HG02981 (cell line): ENCODE measurements at regions not wholly inside any gene's neighbourhood (a gene's known extent, or its start where the extent isn't known, plus 50 kb on each side); places are given as distances from the start of the nearest gene placed in this dataset.

ENCODE experiments used
- ATAC-seq: cut with Tn5 transposase; IDR thresholded peaks from one replicate; pipeline ENCODE4 v1.9.1; 2021; ENCODE audit warnings: mild to moderate bottlenecking, moderate library complexity; ENCODE audit not compliant: unreplicated experiment

DNA sequence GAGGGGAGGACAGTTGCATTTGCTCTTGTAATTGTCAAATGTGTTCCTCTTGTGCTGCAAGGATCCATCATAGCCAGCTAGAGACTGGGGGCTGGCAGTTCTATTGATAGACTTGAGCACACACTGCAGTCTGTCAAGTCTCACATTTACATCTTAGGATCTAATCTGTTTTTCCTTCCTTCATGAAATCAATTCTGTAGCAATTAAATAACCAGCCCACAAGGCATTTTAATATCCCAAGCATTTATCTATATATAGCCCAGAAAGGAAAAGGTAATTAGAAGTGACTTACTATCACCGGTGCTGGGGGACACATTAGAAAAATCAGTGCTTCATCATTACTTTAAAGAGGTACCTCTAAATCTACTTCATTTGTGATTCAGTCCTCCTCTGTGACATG is 143.0 kb upstream of the STXBP5 start:
- no peak for ATAC-seq

DNA sequence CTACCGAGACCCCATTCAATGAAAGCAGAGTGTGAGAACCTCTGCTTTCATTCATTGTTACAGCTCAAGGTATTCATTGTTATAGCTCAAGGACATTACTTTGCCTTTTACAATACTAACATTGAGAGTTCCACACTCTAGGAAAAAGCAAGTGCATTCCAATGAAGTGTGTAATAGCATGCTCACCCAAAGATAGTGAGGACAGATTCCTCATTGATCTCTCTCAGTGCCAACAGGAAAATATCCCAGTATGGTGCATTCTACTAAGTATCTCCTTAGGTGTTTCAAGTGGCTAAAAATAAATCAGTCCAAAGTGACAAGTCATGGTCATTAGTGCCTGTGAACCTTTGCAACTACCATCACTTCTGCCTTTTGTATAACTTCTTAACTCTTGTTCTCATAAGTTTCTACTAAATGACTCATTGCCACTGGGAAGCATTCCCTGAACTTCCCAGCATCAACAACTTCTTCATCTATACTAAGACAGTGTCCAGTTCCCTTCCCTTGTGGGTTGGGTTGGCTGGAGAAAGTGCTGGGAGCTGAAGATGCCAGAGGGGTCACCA is 140.7 kb upstream of the STXBP5 start:
- ATAC-seq, result no peak

DNA sequence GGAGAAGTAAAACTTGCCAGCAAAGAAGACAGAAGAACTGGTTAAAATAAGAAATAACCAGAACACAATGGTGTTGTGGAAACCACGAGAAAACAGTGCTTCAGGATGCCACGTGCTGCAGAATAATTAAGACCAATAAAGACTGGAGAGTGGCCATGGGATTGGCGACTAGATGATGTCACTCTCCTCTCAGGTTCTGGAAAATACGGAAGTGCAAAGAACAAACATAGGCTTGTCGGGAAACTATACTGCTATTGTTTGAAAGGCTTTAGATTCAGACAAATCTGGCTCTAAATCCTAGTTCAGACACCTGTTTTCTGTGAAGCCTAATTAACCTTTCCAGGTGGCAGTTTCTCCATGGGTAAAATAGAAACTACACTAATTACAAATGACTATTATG is 138.4 kb upstream of the STXBP5 start:
- no peak for ATAC-seq

DNA sequence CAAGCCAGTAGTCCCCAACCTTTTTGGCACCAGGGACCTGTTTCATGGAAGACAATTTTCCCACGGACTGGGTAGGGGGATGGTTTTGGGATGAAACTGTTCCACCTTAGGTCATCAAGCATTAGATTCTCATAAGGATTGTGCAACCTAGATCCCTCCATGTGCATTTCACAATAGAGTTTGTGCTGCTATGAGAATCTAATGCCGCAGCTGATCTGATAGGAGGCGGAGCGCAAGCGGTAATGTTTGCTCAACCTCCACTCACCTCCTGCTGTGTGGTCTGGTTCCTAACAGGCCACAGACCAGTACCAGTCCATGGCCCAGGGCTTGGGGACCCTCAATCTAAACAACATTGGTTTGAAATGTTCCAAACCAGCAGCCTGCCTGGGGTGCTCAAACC is 137.0 kb upstream of the STXBP5 start:
- no peak for ATAC-seq

DNA sequence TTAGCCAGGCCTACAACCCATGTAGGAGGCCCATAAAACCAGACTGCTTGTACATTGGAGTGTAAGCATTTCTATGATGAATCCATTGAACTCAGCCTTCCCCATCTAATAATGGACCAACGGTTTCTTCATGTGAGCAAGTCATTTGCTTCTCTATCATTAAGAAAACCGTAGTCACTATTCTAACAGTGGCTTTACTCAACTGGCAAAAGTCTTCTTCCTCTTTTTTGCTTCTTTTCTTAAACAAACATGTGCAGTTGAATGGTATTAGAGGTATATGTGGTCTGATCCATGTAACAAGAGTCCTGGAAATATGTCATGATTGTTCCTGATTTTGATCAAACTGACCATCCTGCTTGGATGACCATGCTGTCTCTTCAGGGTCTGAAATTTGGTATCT is 132.4 kb upstream of the STXBP5 start:
- ATAC-seq, result no peak

DNA sequence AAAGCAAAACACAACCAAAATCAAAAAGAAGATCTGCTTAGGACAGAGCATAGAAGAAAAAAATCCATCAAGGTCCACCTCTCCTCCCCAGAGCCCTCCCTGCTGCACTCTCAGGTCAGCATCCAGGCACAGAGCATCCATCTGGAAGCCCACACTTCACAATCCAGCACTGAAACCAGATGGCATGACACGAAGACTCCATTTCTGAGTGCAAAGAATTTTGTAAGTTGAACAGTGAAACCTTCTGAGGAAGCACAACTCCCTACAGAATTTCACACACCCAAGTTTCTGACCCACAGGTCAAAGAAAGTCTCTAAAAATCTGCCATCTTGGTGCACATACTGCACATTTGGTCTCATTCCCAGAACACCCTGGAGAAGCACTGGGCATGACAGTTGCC is 128.8 kb upstream of the STXBP5 start:
- ATAC-seq, result no peak

DNA sequence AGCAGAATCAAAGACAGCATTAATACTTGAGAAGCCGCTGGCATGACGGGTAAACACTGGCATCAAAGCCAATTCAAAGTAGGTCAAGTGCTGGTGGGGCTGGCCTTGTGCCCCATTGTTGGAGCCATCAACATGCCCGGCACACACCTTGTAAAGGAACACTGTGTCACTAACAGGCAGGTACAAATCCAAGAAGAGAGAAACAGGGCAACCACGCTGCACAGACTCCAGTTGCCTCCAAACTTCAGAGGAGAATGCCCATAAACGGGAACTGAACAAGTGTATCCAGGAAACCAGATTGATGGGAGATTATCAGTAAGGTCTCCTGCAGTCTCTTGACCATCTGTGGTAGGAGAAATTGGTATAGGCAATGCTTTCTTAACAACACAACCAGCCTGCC is 127.0 kb upstream of the STXBP5 start:
- no peak for ATAC-seq

DNA sequence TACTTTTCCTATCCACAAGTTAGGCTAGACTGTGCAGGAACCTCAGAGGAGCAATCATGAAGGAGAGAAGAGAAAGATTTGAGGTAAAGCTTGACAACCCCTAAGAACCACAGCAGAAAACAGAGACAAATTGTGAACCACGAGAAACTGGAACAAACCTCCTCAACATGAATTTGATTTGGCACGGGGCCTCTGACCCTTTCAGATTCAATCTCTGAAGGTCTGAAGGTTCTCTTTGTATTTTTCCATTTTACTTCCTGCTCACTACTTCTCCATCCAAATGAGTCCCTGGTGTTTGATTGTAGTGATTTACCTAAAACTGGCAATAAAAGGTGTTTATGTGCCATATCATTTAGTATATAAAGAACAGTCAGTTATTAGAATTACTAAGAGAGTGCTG is 126.1 kb upstream of the STXBP5 start:
- no peak for ATAC-seq

DNA sequence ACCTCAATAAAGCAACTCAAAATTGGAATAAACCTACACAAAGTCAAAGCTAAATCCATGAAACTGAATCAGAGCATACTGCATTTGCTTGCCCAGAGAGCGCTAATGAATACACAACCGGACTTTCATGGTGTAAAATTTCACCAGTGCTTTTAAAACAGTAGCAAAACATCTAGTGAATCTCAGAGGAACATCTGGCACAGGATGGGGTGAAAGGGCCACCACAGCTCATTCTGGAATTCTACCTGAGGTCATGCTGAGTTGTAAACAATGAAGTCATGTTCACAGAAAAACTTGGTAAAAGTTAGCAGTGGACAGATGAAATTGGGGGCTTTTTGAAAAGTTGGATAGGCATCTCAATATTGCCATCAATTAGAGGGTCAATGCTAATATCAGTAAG is 125.6 kb upstream of the STXBP5 start:
- no peak for ATAC-seq

DNA sequence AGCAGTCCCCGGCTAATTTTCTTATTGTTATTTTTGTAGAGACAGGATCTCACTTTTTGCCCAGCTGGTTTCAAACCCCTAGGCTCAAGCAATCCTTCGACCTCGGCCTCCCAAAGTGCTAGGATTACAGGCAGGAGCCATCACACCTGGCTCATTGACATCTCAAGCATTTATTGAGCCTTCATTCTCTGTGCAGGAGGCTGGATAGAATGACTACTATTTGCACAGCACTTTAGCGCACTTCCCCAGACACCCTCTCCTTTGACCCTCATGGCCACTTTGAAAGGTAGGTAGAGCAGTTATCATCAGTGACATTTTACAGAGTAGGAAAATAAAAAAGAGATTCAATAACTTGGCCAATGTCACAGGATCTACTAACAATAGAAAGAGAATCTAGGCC is 124.0 kb upstream of the STXBP5 start:
- no peak for ATAC-seq

DNA sequence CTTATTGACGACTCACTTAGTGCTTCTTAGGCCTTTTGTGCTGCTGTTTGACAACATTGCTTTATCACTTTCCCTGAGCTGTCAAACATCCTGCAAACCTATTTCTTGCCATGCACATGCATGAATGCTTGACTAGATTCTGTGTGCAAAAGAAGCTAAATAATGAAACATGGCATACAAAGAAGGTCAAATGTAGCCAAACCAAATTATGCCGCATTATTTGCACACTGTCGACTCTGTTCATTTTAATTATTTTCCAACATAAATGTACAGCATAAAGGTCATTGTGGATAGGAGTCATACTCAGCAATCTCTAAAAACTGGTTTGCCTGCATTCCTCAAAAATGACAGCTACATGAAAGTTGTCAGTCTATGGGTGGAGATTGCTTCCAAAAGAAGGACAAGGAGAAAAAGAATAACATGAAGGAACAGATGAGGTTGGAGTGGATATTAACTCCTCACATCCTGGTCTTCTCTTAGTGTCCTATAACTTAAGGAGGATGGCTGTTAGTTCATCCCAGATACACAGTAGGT is 123.1 kb upstream of the STXBP5 start:
- no peak for ATAC-seq

DNA sequence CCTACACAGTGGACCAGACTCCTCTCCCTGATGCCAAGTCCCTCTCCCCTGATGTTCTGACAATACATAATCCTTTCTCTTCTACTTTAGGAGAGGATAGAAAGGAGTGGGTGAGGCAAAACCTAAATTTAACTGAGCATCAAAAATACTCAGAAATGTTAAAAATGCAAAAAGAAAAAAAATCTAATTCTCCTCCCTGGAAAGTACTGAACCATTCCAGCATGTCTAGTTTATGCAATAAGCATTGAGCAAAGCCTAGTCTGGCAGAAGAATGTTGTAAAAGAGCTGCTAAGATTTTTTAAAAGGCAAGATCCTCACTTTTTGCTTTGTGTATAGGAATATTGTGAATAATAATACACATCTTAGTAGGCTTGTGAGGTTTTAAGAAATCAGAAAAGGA is 116.6 kb upstream of the STXBP5 start:
- ATAC-seq, result no peak

DNA sequence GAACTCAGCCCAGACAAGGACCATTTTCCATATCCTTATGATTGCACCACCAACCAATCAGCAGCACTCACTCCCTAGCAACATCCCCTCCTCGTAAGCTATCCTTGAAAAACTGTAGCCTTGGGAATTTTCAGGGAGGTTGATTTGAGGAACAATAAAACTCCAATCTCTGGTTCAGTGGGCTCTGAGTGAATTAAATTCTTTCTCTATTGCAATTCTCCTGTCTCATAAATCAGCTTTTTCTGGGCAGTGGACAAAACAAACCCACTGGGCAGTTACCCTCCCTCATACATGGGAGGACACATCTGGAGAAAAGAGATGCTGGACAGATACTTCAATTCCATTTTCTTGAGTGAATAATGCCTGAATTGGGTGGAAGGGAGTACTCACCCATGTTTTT is 115.4 kb upstream of the STXBP5 start:
- no peak for ATAC-seq

DNA sequence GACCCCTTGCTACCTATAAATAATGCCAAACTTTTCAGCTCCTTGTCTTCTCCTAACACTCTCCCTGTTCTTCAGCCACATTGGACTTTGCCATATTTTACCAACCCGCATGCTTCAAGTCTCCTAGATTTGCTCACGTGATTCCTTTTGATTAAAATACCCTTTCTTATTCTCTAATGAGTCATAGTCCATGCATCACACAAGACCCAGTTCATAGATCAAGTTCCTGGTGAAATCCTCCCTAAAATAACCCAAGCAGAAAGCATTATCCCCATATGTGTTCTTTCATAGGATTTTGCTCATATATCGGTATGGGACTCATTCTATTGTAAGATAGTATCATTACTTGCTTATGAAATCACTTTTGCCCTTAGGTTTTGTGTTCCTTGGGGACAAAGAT is 108.9 kb upstream of the STXBP5 start:
- no peak for ATAC-seq

DNA sequence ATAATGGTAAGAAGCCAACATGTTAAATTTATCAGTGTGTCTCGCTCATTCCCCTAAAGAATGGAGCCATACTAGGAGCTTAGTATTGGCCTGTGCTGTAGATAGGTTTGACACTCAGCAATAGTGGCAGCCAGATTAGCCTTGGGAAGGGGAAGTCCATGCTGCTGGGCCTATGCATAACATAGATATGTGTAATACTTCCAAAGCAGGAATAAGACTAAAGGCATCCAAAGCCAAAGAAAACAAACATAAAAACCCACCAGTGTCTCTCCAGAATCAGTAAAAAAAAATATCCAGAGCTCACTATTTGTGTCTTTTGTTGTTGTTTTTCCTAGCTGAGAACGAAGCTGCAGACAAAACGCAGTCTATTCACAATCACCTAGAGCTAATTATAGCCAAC is 104.2 kb upstream of the STXBP5 start:
- no peak for ATAC-seq

DNA sequence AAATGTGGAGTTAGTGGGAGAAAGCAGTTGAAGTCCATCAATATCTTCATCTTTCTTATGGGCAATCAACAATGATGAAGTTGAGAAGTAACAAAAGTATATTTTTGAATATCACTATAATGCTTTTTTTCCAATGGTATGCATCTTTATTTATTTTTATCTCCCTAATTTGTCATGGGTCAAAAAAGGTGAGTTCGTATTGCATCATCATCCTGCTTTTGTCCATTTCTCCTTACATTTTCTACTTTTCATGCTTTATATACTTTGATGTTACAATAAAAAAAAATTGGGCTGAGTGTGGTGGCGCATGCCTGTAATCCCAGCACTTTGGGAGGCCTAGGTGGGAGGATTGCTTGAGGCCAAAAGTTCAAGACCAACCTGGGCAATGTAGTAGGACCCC is 101.2 kb upstream of the STXBP5 start:
- no peak for ATAC-seq

DNA sequence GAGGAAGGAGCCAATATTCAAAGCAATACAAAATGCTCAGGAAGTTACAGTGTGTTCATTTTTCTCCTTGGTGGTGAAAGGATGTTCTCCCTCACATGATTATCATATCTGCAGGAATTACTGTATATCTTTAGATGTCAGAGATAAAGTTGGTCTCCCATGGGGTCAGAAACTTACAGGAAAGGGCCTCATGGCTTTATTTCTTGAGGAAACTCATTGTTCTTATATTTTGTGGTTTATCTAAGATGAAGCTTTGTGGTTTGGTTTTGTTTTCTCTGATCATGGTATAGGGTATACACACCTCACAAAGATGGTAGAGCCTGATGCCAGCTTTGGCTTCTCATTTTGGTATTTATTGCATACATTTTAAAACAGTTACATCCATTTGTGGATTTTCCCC is 100.5 kb upstream of the STXBP5 start:
- ATAC-seq, result no peak

DNA sequence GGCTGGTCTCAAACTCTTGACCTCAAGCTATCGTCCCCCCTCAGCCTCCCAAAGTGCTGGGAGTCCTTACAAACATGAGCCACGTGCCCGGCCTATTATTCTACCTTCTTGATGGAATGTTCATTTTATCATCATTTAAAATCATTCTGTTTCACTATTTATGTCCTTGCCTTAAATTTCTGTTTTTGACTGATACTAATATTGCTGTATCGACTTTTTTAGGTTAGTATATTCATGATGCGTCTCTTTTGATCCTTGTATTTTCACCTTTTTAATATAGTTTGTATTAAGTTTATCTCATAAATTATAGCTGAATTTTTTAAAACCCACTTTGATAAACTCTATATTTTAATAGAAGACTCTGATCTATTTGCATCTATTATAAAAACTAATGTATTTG is 98.4 kb upstream of the STXBP5 start:
- no peak for ATAC-seq

DNA sequence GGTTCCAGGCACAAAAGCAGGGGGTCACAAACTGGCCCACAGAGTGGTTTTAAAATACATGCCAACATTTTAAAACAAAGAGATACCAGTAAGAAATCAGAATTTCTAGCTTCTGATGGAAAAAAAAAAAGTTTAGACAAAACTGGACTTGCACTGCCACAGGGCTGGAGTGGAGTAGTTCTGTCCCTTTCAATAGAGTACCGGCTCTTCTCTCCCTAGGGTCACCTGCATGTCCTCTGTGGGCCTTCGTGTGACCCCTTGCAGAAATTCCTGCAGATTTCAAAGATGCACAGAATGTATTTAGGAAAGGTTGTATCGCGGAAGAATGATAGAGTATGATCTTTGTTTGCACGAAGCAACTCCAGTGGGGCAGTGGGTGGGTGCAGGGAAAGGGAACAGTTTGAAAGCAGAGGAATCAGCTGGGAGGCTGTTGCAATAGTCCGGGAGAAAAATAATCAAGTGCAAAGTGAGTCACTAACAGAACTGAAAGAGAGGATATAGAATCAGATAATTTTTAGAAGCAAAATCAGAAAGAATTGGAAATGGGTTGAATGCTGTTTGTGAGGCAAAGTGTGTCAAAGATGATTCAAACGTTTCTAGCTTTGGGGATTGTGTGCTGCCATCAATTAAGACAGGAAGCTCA is 97.3 kb upstream of the STXBP5 start:
- no peak for ATAC-seq

DNA sequence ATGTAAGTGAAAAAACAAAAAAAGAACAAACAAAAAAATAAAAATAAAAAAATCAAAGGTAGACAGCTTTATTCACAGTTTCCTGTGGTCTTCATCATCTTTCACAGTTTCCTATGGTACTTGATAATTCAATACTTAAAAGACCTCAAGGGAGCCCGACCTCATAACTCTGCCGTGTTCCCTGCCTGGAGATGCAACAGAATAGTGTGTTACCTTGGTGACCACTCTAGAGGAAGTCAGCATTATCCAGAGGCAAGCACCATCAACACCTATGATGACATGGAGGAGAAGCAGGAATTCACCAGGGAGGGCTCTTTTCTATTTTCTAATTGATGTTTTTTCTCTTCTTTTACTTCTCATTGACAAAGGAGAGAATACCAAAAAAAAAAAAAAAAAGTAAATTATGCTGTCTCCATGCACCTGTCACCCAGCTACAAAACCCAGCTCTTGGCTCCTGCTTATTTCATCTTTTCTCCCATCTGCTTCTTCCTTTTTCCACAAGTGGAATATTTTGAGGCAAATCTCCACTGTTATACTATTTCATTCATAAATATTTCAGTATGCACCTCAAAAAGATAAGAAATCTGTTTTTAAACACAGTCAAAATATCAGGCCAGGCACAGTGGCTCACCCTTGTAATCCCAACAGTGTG is 95.8 kb upstream of the STXBP5 start:
- ATAC-seq, result no peak

DNA sequence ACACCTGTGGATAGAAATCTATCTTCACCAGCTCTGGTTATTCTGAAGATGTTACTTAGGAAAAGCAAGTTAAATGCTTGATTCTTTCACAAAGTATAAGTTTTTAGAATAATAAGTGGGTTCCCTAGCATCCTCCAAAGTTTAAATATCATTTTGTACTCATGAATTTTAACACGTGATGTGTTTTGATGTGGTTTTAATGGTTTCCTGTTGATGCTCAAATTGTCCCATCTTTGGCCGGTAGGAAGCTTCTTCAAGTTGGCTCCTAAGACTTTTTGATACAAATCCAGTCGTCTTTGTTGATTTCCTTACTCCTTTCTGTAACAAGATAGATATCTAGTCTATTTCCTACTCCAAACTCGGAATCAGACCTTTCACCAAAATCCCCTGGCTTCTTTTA is 94.5 kb upstream of the STXBP5 start:
- ATAC-seq, result no peak

DNA sequence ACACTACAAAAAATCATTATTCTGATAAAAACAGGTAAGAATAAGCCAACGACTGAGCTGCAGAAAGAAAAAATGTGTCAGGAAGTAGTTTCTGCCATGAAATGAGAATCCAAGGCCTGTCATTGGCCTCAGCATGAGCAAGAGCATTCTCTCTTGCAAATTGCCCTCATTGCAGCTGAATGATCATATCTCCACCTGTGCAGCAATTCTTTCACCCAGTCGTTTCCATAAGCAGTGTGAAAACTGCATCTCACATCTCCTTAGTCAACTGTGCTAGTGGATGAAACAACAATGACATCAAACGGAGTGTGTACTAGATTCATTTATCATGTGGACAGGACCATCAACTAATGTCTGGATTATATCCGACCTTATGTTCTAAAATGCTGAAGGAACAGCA is 88.2 kb upstream of the STXBP5 start:
- no peak for ATAC-seq

DNA sequence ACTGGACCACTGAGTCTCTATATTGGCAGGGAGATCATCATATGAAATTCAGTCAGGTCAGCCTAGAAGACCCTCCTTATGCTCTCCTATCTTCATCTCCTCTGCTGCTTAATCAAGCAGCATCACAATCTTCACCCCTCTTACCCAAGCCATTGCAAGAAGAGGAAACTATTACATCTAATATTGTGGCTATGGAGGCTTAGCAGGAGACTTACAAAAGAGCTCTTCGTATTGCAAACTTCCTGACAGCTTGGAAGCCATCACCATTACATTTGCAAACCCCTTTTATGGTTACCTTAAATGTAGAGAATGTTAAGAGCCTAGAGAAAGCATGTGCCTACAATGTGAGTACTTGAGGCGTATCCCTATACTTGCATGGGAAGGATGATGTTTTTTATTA is 87.2 kb upstream of the STXBP5 start:
- ATAC-seq, result no peak
